AG04449 (cell line): ENCODE measurements at regions not wholly inside any gene's neighbourhood (a gene's known extent, or its start where the extent isn't known, plus 50 kb on each side); places are given as distances from the start of the nearest gene placed in this dataset.

Experiments
- CTCF ChIA-PET: fragments of 350-600 bp; formaldehyde crosslinking; extraction: SDS; loops from one replicate; lab custom pipeline; 2021; ENCODE audit warnings: antibody characterized with exemption; lab: Yijun Ruan, JAX
- POLR2A ChIA-PET: fragments of 400-600, 350-600 bp; formaldehyde crosslinking; extraction: SDS; loops from one replicate; lab custom pipeline; 2020; ENCODE audit warnings: antibody characterized with exemption, inconsistent platforms; lab: Yijun Ruan, JAX
- DNase-seq: peaks from one replicate; pipeline ENCODE4 v3.0.0-alpha.2; 2010; ENCODE audit warnings: low read depth, low spot score
- H3K4me3 ChIP-seq: 2 replicates; pipeline ENCODE4 v1.5.1; 2011; ENCODE audit warnings: low read depth, mild to moderate bottlenecking, control low read depth, low read length
- CTCF ChIP-seq: IDR thresholded peaks from one replicate; pipeline ENCODE4 v1.5.1; 2011; ENCODE audit warnings: mild to moderate bottlenecking, moderate library complexity, low read length, control low read depth, inconsistent platforms; ENCODE audit not compliant: insufficient read depth; ENCODE audit errors: missing control alignments

- no peak for DNase-seq
- TF ChIP-seq CTCF: no peak
- H3K4me3 ChIP-seq: no peak overlapping the region
- ChIA-PET CTCF (no interaction called here), POLR2A (no interaction called here)
These were observed 205.1 kb upstream of the TBX3 start for GRCh38 chr12:114888928-114889584.

- CTCF ChIA-PET: no interaction called here
- no peak overlapping the region for H3K4me3 ChIP-seq
- no peak for DNase-seq
- no peak for TF ChIP-seq CTCF
- POLR2A ChIA-PET: no interaction called here
These were observed 204.5 kb upstream of the TBX3 start for GRCh38 chr12:114888448-114888847.

GRCh38 chr12:114885501-114885900 lies 201.5 kb upstream of the TBX3 start:
- TF ChIP-seq CTCF: no peak
- POLR2A ChIA-PET: no interaction called here
- CTCF ChIA-PET: no interaction called here

GRCh38 chr12:114884575-114884974 lies 200.6 kb upstream of the TBX3 start:
- TF ChIP-seq CTCF: no peak
- ChIA-PET POLR2A (interaction anchor here (0.9 kb wide), 1 partner anchor 200 kb away, joined by 3 read pairs; the partner anchor contains the start of gene TBX3), CTCF (no interaction called here)
- no peak overlapping the region for H3K4me3 ChIP-seq
- DNase-seq: no peak

More at GRCh38 chr12:114885501-114885900, 201.5 kb upstream of the TBX3 start:
- no peak for DNase-seq
- no peak overlapping the region for H3K4me3 ChIP-seq

GRCh38 chr12:114882083-114882482 lies 198.1 kb upstream of the TBX3 start:
- ChIA-PET CTCF (interaction anchor here (0.8 kb wide), 1 partner anchor 214 kb away, joined by 4 read pairs; no protein-coding TSS in a partner anchor), POLR2A (no interaction called here)
- DNase-seq: no peak
- TF ChIP-seq CTCF: no peak
- H3K4me3 ChIP-seq: no peak overlapping the region

GRCh38 chr12:114879354-114879753 lies 195.4 kb upstream of the TBX3 start:
- H3K4me3 ChIP-seq: no peak overlapping the region
- ChIA-PET POLR2A (no interaction called here), CTCF (no interaction called here)
- DNase-seq: no peak
- TF ChIP-seq CTCF: no peak
